ENCODE measurements at regions not wholly inside any gene's neighbourhood (a gene's known extent, or its start where the extent isn't known, plus 50 kb on each side); places are given as distances from the start of the nearest gene placed in this dataset.
A peak's percentile ranks its signal among the peaks of the same experiment; 100 is the strongest.

DNA sequence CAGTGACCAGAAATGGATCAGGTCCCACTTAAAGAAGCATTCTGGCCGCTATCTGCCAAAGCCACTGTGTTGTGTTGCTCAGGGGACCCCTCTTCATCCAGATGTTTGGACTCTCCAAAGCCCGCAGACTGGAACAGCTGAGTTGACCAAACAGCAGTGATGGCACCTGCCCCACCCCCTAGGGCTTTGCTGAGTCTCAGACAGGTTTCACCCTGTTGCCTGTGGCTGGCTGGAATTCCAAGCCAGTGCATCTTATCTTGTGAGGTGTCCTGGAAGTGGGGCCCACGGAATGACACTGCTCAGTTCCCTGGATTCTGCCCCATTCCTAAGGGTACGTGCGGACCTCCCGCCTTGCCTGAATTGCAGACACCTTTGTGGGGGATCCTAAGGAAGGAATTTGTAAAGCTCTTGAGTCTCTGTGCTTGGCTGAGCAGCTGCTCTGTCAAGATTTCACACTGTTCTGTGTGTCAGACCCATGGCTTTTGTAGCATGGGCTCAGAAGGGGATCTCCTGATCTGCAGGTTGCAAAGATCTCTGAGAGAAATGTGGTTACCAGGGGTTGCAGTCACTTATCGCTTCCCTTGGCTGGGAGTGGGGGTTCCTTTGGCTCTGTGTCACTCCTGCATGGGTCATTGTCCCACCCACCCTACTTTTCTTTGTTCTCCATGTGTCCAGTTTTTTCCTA lies 1707.9 kb upstream of the PCDH10 start (continued):
- TF ChIP-seq, protein P1, sequence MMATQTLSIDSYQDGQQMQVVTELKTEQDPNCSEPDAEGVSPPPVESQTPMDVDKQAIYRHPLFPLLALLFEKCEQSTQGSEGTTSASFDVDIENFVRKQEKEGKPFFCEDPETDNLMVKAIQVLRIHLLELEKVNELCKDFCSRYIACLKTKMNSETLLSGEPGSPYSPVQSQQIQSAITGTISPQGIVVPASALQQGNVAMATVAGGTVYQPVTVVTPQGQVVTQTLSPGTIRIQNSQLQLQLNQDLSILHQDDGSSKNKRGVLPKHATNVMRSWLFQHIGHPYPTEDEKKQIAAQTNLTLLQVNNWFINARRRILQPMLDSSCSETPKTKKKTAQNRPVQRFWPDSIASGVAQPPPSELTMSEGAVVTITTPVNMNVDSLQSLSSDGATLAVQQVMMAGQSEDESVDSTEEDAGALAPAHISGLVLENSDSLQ (IDR thresholded peaks at IDR 0.05), result peak; percentile 18; the same call in 1 of the 2 replicates
- TF ChIP-seq MEF2A (IDR thresholded peaks at IDR 0.05; ENCODE audit: insufficient read depth, low read depth, low read length), result no peak
- TF ChIP-seq, protein P2, sequence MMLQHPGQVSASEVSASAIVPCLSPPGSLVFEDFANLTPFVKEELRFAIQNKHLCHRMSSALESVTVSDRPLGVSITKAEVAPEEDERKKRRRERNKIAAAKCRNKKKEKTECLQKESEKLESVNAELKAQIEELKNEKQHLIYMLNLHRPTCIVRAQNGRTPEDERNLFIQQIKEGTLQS (IDR thresholded peaks at IDR 0.05; ENCODE audit: borderline replicate concordance, extremely low read depth, low read depth, low read length), result no peak
- TF ChIP-seq, protein P3, sequence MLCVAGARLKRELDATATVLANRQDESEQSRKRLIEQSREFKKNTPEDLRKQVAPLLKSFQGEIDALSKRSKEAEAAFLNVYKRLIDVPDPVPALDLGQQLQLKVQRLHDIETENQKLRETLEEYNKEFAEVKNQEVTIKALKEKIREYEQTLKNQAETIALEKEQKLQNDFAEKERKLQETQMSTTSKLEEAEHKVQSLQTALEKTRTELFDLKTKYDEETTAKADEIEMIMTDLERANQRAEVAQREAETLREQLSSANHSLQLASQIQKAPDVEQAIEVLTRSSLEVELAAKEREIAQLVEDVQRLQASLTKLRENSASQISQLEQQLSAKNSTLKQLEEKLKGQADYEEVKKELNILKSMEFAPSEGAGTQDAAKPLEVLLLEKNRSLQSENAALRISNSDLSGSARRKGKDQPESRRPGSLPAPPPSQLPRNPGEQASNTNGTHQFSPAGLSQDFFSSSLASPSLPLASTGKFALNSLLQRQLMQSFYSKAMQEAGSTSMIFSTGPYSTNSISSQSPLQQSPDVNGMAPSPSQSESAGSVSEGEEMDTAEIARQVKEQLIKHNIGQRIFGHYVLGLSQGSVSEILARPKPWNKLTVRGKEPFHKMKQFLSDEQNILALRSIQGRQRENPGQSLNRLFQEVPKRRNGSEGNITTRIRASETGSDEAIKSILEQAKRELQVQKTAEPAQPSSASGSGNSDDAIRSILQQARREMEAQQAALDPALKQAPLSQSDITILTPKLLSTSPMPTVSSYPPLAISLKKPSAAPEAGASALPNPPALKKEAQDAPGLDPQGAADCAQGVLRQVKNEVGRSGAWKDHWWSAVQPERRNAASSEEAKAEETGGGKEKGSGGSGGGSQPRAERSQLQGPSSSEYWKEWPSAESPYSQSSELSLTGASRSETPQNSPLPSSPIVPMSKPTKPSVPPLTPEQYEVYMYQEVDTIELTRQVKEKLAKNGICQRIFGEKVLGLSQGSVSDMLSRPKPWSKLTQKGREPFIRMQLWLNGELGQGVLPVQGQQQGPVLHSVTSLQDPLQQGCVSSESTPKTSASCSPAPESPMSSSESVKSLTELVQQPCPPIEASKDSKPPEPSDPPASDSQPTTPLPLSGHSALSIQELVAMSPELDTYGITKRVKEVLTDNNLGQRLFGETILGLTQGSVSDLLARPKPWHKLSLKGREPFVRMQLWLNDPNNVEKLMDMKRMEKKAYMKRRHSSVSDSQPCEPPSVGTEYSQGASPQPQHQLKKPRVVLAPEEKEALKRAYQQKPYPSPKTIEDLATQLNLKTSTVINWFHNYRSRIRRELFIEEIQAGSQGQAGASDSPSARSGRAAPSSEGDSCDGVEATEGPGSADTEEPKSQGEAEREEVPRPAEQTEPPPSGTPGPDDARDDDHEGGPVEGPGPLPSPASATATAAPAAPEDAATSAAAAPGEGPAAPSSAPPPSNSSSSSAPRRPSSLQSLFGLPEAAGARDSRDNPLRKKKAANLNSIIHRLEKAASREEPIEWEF (IDR thresholded peaks at IDR 0.05; ENCODE audit: insufficient replicate concordance, low read depth, low read length), result no peak

DNA sequence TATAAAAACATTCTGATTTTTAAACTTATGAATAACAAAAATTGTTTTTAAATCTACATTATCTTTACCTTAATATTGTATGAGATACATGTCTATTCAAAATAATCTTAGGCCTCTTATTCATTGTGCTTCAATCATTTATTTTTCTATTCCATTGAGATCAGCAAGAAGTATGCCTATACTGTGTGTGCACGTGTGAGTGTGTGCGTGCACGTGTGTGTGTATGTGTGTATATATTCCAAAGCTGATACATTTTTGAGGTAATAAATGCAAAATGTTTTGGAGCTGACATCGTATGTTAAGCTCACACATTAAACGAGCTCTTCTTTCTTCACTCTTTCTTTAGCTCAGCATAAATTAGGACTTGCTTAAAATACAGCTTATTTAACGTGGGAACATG lies 1701.2 kb upstream of the PCDH10 start:
- no peak overlapping the region for H3K4me2 ChIP-seq (ENCODE audit: control insufficient read depth, insufficient read depth)
- in situ Hi-C loops (cut with MboI), result no loop called here
- 1% methylated on average over 6 of the region's 6 CpGs for WGBS (ENCODE audit: insufficient coverage, insufficient replicate concordance, low lambda C conversion rate, missing lambda C conversion rate)
- BruUV-seq (replicated peaks), result no TSS peak
- H4K20me1 ChIP-seq (ENCODE audit: control insufficient read depth, insufficient read depth), result no peaks in the 10 kb centered on the region
- ChIA-PET RAD21 (ENCODE audit: unreplicated experiment) (no interaction called here), POLR2A (no interaction called here), SMC1A (ENCODE audit: uncharacterized antibody, unreplicated experiment) (no interaction called here), CTCF (no interaction called here)
- FAIRE-seq, result no peak
- ATAC-seq, result no peak
- intact Hi-C loops (cut with micrococcal nuclease; ENCODE audit: unreplicated experiment), result no loop called here
- H3K27me3 ChIP-seq (replicated peaks in 1 of 2; ENCODE audit: control insufficient read depth in 2 of 2, insufficient read depth in 2 of 2, low read length in 1 of 2), result no peaks in the 10 kb centered on the region
- H3K36me3 ChIP-seq (ENCODE audit: control insufficient read depth in 2 of 2, insufficient read depth in 2 of 2, low read length in 1 of 2), result no peaks in the 10 kb centered on the region
- no peak overlapping the region for H2AFZ ChIP-seq (ENCODE audit: control insufficient read depth, low read depth, low read length)
- H3K27ac ChIP-seq (ENCODE audit: control insufficient read depth, insufficient read depth), result no peak overlapping the region
- no peak overlapping the region for H3K4me3 ChIP-seq
- no peaks in the 10 kb centered on the region for H3K9me3 ChIP-seq (replicated peaks; ENCODE audit: control insufficient read depth, insufficient read depth, low read length)
- DNase-seq (ENCODE audit: low read depth, low spot score), result no peak
- H3K9ac ChIP-seq (ENCODE audit: control insufficient read depth, insufficient read depth, low read length), result no peak overlapping the region
- no peaks in the 10 kb centered on the region for H3K4me1 ChIP-seq (ENCODE audit: control insufficient read depth, insufficient read depth, low read length)
- no peaks in the 10 kb centered on the region for H3K79me2 ChIP-seq (ENCODE audit: control insufficient read depth, insufficient read depth, low read length)
- no peak for TF ChIP-seq HDGF (IDR thresholded peaks at IDR 0.05)
- no peak for TF ChIP-seq MEF2A (IDR thresholded peaks at IDR 0.05; ENCODE audit: insufficient read depth, low read depth, low read length)
- TF ChIP-seq NFYA (IDR thresholded peaks at IDR 0.05; ENCODE audit: borderline replicate concordance, low read depth, low read length), result no peak
- TF ChIP-seq, protein P1 (IDR thresholded peaks at IDR 0.05), result no peak
- TF ChIP-seq, protein P4, sequence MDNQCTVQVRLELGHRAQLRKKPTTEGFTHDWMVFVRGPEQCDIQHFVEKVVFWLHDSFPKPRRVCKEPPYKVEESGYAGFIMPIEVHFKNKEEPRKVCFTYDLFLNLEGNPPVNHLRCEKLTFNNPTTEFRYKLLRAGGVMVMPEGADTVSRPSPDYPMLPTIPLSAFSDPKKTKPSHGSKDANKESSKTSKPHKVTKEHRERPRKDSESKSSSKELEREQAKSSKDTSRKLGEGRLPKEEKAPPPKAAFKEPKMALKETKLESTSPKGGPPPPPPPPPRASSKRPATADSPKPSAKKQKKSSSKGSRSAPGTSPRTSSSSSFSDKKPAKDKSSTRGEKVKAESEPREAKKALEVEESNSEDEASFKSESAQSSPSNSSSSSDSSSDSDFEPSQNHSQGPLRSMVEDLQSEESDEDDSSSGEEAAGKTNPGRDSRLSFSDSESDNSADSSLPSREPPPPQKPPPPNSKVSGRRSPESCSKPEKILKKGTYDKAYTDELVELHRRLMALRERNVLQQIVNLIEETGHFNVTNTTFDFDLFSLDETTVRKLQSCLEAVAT (IDR thresholded peaks at IDR 0.05), result no peak
- TF ChIP-seq POLR2AphosphoS2 (IDR thresholded peaks at IDR 0.05; ENCODE audit: low read depth, low read length), result no peak
- no peak for TF ChIP-seq YBX1 (IDR thresholded peaks at IDR 0.05)
- no peak for TF ChIP-seq NRF1 (conservative IDR thresholded peaks at IDR 0.05; ENCODE audit: low read depth, low read length)
- no peak for TF ChIP-seq KDM1A (IDR thresholded peaks at IDR 0.05; ENCODE audit: borderline replicate concordance)
- TF ChIP-seq ZNF207 (IDR thresholded peaks at IDR 0.05; ENCODE audit: borderline replicate concordance), result no peak
- no peak for TF ChIP-seq NFXL1 (IDR thresholded peaks at IDR 0.05; ENCODE audit: borderline replicate concordance)

Data from GM12878 (cell line).